GM12872 (cell line): ENCODE measurements at regions not wholly inside any gene's neighbourhood (a gene's known extent, or its start where the extent isn't known, plus 50 kb on each side); places are given as distances from the start of the nearest gene placed in this dataset.

ENCODE experiments used
- TF ChIP-seq, protein P1 (sequence below): IDR thresholded peaks from 3 replicates; pipeline ENCODE4 v1.5.1; 2011; ENCODE audit warnings: low read depth, mild to moderate bottlenecking, low read length, moderate library complexity; ENCODE audit not compliant: insufficient read depth

DNA sequence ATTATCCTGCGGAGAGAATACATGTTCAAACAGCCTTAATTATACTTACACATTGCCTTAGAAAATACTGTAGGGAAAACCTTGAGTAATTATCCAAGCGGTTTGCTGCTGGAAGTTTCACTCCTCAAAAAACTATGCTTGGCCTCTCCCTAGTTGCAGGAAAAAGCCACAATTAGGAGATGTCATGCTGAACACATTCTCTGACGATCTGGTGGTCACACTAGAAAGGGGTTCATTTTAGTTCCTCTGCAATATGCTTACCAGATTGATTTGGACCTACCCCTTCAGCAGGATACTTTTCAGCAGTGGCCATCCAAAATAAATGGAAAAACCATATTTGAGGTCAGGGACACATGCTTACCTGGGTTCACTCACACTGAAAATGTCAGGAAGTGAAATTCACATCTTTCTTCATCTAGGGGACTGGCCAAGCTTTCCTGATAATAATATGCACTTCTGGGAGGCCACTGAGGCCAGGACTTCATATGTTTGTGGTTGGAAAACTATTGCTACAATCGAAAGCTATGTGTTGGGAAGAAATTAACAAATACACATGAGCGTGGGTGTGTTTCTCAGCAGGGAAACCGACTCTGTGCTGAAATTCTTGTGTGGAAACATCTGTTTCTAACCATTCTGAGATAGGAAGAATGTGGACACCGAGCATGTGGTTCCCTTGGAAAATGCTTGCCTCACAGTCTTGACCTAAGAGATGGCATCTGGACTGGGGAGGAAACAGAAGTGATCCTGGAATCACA, 68.8 kb downstream of the ATXN3L start:
- TF ChIP-seq, protein P1, sequence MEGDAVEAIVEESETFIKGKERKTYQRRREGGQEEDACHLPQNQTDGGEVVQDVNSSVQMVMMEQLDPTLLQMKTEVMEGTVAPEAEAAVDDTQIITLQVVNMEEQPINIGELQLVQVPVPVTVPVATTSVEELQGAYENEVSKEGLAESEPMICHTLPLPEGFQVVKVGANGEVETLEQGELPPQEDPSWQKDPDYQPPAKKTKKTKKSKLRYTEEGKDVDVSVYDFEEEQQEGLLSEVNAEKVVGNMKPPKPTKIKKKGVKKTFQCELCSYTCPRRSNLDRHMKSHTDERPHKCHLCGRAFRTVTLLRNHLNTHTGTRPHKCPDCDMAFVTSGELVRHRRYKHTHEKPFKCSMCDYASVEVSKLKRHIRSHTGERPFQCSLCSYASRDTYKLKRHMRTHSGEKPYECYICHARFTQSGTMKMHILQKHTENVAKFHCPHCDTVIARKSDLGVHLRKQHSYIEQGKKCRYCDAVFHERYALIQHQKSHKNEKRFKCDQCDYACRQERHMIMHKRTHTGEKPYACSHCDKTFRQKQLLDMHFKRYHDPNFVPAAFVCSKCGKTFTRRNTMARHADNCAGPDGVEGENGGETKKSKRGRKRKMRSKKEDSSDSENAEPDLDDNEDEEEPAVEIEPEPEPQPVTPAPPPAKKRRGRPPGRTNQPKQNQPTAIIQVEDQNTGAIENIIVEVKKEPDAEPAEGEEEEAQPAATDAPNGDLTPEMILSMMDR: no peak

- TF ChIP-seq, protein P1: no peak
Measured at GRCh38 chrX:13248867-13249486, 70.9 kb downstream of the ATXN3L start.

- TF ChIP-seq, protein P1: no peak
Measured at GRCh38 chrX:13239272-13239671, 80.6 kb downstream of the ATXN3L start.

DNA sequence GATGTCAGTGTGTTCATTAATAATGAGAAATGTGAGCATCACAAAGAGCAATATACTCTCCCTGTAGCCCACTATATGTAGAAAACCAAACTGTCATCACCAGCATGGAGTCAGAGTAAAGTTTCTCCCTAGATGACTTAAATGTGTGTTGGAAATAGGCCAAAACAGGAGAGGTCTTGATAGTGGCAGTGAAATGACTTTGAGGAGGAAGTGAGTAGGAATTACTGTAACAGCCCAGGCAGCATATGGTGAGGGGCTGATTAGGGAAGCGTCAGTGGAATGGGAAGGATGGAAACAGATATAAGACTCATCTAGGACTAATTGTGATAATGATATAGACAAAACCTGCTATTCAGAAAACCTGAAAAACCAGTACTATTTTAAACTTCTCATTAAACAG, 83.9 kb downstream of the ATXN3L start:
- TF ChIP-seq, protein P1: no peak

DNA sequence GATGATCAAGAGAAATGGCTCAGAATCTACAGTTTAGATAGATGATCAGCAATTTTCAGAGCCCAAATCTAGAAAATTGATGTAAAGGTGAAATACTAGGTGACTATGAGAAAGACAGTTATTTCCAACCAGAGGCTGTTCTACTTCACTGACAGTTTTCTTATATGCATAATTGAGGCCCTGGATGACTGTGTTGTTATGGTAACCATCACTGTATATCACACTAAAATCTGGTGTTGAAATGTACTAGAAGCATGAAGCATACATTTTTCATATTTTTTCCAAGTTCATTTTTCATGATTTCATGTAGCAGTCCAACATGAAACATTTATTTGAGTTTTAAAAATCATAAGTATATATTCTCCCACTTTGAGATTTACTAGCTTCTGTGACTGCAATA, 87.4 kb downstream of the ATXN3L start:
- TF ChIP-seq, protein P1: no peak

DNA sequence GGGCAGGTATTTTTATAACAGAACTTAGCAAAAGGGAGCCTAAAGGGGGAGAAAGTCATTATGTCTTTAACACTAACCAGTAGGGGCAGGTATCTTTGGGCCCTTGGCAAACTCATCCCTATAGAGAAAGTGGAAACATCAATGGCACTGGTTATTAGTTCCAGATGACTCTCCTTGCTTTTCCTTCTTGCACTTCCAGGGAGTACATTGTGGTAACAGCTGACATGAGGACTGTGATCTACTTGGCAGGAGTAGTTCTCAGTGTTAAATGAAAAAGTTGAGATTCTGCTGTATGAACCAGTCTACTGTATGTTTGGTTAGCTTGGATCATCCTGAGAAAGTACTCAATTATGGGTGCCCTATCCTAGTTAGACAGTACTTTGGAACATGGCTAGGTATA, 93.6 kb downstream of the ATXN3L start:
- TF ChIP-seq, protein P1: no peak

GRCh38 chrX:13223868-13224567, 95.8 kb downstream of the ATXN3L start:
- TF ChIP-seq, protein P1: no peak
